ENCODE measurements at regions not wholly inside any gene's neighbourhood (a gene's known extent, or its start where the extent isn't known, plus 50 kb on each side); places are given as distances from the start of the nearest gene placed in this dataset.

DNA sequence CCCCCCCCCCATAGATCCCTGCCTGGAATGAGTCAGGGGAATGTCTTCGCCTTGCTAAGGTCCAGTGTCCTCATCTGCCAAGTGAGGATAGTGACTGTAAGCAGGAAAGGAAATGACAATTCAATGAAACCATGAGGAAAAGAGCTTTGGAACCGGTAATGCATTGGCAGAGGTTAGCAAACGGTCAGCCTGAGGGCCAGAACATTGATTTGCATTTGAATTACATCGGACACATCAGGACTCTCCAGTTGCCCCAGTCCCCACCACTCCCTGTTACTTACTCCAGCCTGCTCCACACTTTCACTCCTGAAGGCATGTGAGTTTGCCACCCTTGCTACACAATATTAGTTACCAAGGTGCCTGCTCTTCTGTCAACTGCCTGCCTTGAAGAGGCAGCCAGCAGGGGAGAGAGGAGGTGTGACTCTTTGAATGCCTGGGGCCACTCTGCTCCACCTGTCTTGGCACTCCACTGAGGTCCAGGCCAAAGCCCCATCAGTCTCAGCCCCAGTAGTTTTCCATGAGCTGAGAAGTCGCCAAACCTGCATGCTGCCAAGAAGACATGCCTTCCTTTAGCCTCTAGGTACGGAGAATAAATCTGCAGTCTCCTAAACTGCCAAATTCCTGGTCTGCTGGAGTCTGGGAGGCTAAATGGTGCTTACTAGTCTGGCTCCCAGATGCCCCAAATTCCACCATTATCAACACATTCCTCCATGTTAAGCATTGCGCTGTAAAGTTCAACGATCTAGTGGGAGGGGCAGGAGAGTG is 191.7 kb upstream of the TLE3 start:
- TF ChIP-seq CTCF (IDR thresholded peaks at IDR 0.05) = no peak
- Histone ChIP-seq H3K4me3 (no peak overlapping the region), H3K27ac (peak overlapping the region in 1 of 2 donors; percentile 44)
- peak; percentile 72 for DNase-seq (ENCODE audit: low spot score)

DNA sequence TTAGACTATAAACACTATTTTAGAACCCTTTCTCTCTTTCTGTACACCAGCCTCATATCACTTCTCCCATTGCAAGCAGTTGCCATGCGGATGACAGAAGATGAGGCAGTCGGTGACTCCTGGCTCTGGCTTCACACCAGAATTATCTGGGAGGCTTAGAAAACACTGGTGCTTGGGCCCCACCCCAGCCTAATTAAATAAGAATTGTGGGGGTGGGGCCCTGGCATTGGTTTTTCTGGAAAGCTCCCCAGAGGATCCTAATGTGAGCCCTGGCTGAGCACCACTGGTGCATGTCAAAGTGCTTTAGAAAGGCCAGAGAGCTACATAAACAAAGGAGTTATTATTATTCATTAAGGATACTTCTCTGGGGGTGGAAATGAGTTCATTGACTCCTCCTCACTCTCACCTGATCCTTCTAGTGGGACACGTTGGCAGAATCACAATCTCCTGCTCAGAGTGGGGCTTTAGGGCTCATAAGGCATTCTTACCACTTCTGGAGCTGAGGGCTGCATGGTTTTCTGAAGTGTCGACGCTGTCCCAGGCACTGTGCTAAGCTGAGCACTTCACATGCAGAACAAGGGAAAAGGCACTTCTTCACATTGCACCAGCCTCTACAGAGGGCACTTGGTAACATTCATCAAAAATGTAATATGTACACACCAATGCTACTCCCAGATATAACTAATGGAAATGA is 188.5 kb upstream of the TLE3 start:
- no peak for TF ChIP-seq CTCF (IDR thresholded peaks at IDR 0.05)
- H3K4me3 ChIP-seq = no peak overlapping the region
- peak; percentile 35 for DNase-seq (ENCODE audit: low spot score)
- H3K27ac ChIP-seq = no peak overlapping the region

DNA sequence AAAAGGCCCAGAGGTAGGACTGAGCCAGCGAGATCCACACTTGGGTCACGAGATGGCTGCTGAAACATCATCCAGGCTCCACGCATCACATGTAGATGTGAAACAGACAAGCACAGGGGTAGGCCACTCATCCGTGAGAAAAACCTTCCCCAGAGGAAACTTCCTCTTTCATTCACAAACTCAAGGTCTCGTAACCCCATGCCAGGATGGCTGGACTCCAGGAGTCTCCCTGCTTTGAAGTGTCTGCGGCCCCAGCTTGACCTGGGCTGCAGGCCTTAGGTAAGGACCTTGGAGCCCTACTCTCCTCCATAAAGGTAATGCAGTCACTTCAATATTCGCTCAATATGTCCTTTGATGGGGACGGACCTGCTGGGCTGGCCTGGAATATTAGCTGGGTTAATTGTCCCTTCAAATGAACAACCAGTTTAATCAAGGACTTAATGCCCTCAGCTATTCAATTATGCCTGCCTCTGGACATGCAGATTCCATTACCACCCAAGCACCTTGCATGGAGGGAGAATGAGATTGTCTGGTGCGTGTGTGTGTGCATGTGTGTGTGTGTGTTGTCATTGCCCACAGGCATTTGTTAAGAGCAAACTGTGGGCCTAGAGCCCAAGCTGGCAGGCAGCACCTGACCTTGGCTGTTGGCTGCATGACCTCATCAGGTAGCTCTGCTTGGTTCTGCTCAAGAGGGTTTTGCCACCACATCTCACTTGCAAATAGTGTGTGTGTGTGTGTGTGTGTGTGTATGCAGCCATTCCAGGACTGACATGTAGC is 186.9 kb upstream of the TLE3 start:
- Histone ChIP-seq H3K27ac (no peak overlapping the region), H3K4me3 (no peak overlapping the region)
- DNase-seq (ENCODE audit: low spot score) = peak; percentile 64
- TF ChIP-seq CTCF (IDR thresholded peaks at IDR 0.05) = no peak

- Histone ChIP-seq H3K27ac (no peak overlapping the region), H3K4me3 (no peak overlapping the region)
- DNase-seq (ENCODE audit: low spot score) = peak; percentile 43
- no peak for TF ChIP-seq CTCF (IDR thresholded peaks at IDR 0.05)
Observed at GRCh38 chr15:70283511-70283910, 185.8 kb upstream of the TLE3 start.

DNA sequence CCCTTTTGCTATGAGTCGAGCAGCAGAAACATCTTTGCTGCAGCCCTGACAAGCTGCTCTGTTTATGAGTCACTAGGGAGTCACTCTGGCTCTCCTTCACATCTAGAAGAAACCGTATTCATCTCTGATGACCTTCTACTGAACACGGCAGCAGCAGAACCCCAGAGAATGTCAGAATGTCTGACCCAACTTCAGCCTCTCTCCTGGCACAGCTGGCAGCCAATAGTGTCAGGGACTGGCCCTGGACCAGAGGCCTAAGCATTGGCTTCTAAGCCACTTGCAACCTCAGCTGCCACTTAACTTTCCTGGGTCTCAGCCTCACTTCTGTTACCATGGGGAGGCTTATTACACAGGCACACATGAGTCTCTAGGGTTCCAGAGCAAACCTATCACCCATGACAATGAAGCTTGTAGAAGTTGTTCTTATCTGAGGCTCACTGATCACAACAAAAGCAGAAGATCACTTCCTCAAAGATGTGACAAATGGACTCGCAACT is 184.1 kb upstream of the TLE3 start:
- no peak for TF ChIP-seq CTCF (IDR thresholded peaks at IDR 0.05)
- Histone ChIP-seq H3K27ac (peak overlapping the region in 1 of 2 donors; percentile 20), H3K4me3 (no peak overlapping the region)
- no peak for DNase-seq (ENCODE audit: low spot score)

GRCh38 chr15:70281261-70281810 is 183.6 kb upstream of the TLE3 start:
- DNase-seq (ENCODE audit: low spot score) = peak; percentile 43
- TF ChIP-seq CTCF (IDR thresholded peaks at IDR 0.05) = no peak
- Histone ChIP-seq H3K27ac (no peak overlapping the region), H3K4me3 (no peak overlapping the region)

Measured in coronary artery (tissue), 2 donors.